ENCODE measurements at regions not wholly inside any gene's neighbourhood (a gene's known extent, or its start where the extent isn't known, plus 50 kb on each side); places are given as distances from the start of the nearest gene placed in this dataset.

- DNase-seq (ENCODE audit: low read depth) = no peak
Measured at GRCh38 chr17:69851736-69852135, 223.3 kb upstream of the KCNJ16 start.

- DNase-seq (ENCODE audit: low read depth) = no peak
Measured at GRCh38 chr17:69853541-69854224, 221.3 kb upstream of the KCNJ16 start.

GRCh38 chr17:69854225-69854780, 220.7 kb upstream of the KCNJ16 start:
- DNase-seq (ENCODE audit: low read depth) = no peak

- no peak for DNase-seq (ENCODE audit: low read depth)
Measured at GRCh38 chr17:69856946-69857345, 218.1 kb upstream of the KCNJ16 start.

GRCh38 chr17:69857412-69857835, 217.6 kb upstream of the KCNJ16 start:
- DNase-seq (ENCODE audit: low read depth) = peak; percentile 38

- no peak for DNase-seq (ENCODE audit: low read depth)
Measured at GRCh38 chr17:69858460-69858859, 216.6 kb upstream of the KCNJ16 start.

GRCh38 chr17:69860142-69860680, 214.8 kb upstream of the KCNJ16 start:
- no peak for DNase-seq (ENCODE audit: low read depth)

GRCh38 chr17:69864462-69864861, 210.6 kb upstream of the KCNJ16 start:
- no peak for DNase-seq (ENCODE audit: low read depth)

GRCh38 chr17:69869667-69870066, 205.4 kb upstream of the KCNJ16 start:
- DNase-seq (ENCODE audit: low read depth) = no peak

GRCh38 chr17:69870091-69870530, 204.9 kb upstream of the KCNJ16 start:
- DNase-seq (ENCODE audit: low read depth) = peak; percentile 62

- DNase-seq (ENCODE audit: low read depth) = peak; percentile 17
Measured at GRCh38 chr17:69870751-69871199, 204.2 kb upstream of the KCNJ16 start.

GRCh38 chr17:69871318-69871717, 203.7 kb upstream of the KCNJ16 start:
- no peak for DNase-seq (ENCODE audit: low read depth)

- DNase-seq (ENCODE audit: low read depth) = no peak
Measured at GRCh38 chr17:69872675-69873262, 202.3 kb upstream of the KCNJ16 start.

GRCh38 chr17:69874175-69874670, 200.8 kb upstream of the KCNJ16 start:
- DNase-seq (ENCODE audit: low read depth) = peak; percentile 7

- no peak for DNase-seq (ENCODE audit: low read depth)
Measured at GRCh38 chr17:69876757-69877156, 198.3 kb upstream of the KCNJ16 start.

GRCh38 chr17:69878661-69879060, 196.4 kb upstream of the KCNJ16 start:
- no peak for DNase-seq (ENCODE audit: low read depth)

GRCh38 chr17:69879576-69879975, 195.4 kb upstream of the KCNJ16 start:
- no peak for DNase-seq (ENCODE audit: low read depth)

GRCh38 chr17:69880591-69881112, 194.4 kb upstream of the KCNJ16 start:
- no peak for DNase-seq (ENCODE audit: low read depth)

- no peak for DNase-seq (ENCODE audit: low read depth)
Measured at GRCh38 chr17:69882281-69882680, 192.7 kb upstream of the KCNJ16 start.

GRCh38 chr17:69883120-69883519, 191.9 kb upstream of the KCNJ16 start:
- no peak for DNase-seq (ENCODE audit: low read depth)

GRCh38 chr17:69884356-69884755, 190.7 kb upstream of the KCNJ16 start:
- no peak for DNase-seq (ENCODE audit: low read depth)

GRCh38 chr17:69884846-69885245, 190.2 kb upstream of the KCNJ16 start:
- no peak for DNase-seq (ENCODE audit: low read depth)

- no peak for DNase-seq (ENCODE audit: low read depth)
Measured at GRCh38 chr17:69898601-69899000, 176.4 kb upstream of the KCNJ16 start.

All from Daoy (cell line).